Non-pigmented ciliary epithelial cell (primary cell): ENCODE measurements at regions not wholly inside any gene's neighbourhood (a gene's known extent, or its start where the extent isn't known, plus 50 kb on each side); places are given as distances from the start of the nearest gene placed in this dataset.
A peak's percentile ranks its signal among the peaks of the same experiment; 100 is the strongest.
"Not testable (repeated sequence)": the region's sequence is repeated elsewhere in the genome, so short reads cannot be mapped to it uniquely, and the experiment has no call there.

Experiments
- DNase-seq: peaks from one replicate; pipeline ENCODE4 v3.0.0-alpha.2; 2010; ENCODE audit warnings: low read depth

DNA sequence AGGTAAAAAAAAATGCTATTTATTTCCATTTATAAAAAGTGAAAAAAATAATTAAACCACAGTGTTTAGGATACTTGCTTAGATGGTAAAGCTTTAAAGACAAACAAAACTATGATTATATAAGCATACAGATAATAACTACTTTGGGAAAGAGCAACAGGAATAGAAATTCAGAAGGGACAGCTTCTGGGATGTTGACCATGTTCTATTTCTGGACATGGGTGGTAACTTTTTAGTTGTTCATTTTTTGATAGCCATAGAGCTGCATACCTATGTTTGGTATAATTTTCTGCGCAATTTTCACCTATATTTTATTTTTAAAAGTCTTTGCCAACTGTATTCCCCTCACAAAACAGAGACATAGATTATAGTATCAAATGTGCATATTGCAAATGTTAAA is 572.0 kb upstream of the NR2F2 start:
- DNase-seq = no peak

DNA sequence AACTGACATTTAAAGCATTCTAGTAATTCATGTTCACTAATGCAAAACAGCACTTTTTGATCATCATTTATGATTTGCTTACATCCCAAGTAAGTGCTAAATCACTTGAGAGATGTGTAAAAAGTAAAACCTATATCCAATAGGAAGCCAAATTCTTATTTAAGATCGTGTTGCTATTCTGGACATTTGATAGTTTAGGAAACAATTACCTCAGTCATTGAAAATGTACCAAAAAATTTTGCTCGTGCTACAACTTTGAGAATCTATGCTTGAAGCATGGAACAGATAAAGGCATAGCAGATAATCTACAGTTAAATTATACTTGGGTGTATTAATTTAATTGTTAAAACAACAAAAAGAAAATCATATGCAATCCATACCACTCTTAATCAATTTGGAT is 571.6 kb upstream of the NR2F2 start:
- no peak for DNase-seq

- DNase-seq = no peak
These were observed 570.0 kb upstream of the NR2F2 start for GRCh38 chr15:95760508-95760907.

DNA sequence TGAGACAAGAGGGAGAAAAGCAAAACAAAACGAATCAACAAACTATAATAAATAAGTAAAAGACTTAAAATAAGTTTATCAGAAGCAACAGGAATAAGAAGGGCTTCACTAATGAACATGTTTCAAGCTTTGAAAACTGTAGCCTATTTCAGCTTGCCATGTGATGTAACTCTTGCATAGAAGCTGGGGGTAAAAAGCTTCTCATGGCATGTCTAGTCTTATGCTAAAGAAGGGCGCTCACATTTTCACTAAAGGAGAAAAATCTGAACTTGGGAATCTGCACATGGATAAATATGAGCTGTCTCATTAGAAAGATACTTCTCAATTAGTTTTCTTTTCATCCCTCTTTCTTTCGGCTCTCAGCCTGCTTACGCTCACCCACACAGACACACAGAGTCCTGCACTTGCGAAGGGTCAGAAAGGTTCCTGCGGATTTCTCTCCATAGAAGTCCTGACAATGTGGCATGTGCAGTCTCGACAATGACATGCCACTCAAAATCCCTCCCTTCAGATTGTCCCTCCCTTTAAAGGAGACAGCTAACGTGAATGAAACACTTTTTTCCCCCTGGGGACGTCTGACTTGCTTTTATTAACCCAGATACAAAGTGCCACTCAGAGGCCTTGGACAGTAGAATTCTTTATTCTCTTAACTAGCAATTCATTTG is 568.9 kb upstream of the NR2F2 start:
- DNase-seq = no peak

DNA sequence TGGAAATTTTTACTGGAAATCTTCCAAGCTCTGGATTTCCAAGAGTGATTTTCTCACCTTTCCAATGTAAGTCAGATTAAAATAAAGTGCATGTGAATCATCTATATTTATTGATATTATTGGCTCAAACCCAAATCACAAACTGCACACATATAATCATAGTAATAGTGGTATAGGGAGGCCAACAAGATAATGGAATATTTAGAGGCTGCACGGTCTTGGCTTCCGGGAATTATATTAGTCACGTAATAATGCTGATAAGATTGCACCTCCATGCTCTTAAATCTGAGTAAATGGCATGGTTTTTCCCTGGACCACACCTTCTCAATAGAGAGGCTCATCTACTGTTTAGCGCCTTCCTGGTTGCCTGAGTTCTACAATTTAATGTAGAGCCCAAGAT is 567.1 kb upstream of the NR2F2 start:
- DNase-seq = no peak

DNA sequence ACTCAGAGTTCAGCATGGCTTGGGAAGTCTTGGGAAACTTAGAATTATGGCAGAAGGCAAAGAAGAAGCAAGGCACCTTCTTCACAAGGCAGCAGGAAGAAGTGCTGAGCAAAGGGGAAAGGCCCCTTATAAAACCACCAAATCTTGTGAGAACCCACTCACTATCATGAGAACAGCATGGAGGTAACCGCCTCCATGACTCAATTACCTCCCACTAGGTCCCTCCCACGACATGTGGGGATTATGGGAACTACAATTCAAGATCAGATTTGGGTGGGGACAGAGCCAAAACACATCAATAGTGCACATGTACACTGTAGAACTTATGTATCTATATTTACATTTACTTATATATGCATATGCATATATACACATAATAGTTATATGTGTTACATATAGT is 565.3 kb upstream of the NR2F2 start:
- no peak for DNase-seq

GRCh38 chr15:95770196-95770595 is 560.3 kb upstream of the NR2F2 start:
- DNase-seq = peak; percentile 15

GRCh38 chr15:95772982-95773381 is 557.5 kb upstream of the NR2F2 start:
- no peak for DNase-seq

- no peak for DNase-seq
These were observed 546.0 kb upstream of the NR2F2 start for GRCh38 chr15:95784508-95784907.

DNA sequence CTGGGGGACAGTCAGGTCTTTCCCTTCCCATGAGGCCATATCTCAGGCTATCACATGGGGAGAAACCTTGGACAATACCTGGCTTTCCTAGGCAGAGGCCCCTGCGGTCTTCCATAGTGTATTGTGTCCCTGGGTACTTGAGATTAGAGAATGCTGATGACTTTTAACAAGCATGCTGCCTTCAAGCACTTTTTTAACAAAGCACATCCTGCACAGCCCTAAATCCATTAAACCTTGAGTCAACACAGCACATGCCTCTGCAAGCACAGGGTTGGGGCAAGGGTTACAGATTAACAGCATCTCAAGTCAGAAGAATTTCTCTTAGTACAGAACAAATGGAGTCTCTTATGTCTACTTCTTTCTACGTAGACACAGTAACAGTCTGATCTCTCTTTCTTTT is 545.2 kb upstream of the NR2F2 start:
- DNase-seq = not testable (repeated sequence)

GRCh38 chr15:95793231-95793630 is 537.3 kb upstream of the NR2F2 start:
- DNase-seq = no peak

DNA sequence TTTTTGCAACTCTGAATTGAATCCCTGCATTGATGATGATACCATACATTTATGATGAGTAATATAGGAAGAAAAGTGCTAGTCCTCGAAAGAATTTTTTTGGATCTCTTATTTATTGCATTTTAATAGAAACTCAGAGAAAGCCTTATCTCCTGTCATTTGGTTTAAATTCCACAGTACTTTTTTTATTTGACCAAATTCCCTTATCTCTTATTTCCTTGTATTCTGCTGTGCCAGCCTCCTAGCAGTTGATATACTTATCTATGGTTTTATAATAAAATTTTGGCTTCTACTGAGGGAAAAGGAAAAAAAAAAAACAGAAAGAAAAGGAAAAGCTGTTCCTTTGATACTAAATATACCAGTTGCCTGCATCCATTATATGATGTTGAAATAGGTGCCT is 535.1 kb upstream of the NR2F2 start:
- no peak for DNase-seq

GRCh38 chr15:95799286-95800200 is 531.0 kb upstream of the NR2F2 start:
- DNase-seq = peak; percentile 71

DNA sequence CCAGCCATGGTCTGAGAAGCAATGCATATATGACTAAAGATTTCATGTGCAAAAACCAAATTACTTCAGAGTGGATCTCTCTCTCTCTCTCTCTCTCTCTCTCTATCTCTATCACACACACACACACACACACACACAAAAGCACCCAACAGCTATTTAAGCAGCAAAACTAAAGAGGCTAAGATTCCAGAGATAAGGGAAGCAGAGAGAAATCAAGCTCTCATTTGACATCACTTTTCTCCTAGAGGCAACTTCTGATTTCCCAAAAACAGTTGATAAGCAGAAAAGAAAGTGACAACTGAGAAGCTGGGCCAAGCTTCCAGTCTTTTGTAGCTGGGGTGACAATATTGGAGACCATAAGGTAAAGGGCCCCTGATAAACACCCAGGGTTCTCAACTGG is 526.0 kb upstream of the NR2F2 start:
- no peak for DNase-seq

DNA sequence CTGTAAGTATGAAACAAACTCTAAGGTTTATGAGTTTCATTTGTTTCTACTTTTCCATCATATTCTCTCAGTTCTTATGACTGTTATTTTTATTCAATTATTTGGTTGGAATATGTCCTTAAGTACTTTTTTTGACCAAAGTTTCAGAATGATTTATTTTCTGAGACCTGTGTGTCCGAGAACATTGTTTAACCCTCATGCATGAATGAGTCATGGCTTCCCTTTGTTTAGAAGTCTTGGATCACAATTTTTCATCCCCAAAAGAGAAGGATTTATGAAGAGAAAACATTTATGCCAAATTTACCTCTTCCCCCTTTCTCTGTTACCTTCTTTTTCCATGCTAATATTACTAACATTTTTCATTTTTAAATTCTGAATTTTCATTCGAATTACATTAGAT is 518.0 kb upstream of the NR2F2 start:
- DNase-seq = peak; percentile 4

DNA sequence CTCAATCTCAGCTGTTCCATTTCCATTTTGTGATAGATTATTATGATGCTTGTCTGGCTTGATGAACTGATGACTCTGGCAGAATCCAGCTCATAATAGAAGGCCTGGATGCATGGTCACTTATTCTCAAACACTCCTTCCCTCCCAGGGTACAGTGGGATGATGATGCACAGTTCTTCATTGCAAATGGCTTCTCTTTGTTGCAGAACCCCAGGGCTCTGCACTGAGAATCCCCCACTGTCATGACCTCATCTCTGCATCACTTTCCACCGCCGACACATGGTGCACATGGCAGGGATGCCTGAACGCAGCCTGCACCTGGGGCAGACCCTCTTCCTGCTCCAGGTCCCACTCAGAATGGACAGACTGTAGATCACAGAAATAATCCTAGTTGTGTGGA is 515.6 kb upstream of the NR2F2 start:
- DNase-seq = no peak

- DNase-seq = no peak
These were observed 513.9 kb upstream of the NR2F2 start for GRCh38 chr15:95816591-95816990.

- DNase-seq = no peak
These were observed 507.5 kb upstream of the NR2F2 start for GRCh38 chr15:95822961-95823360.

DNA sequence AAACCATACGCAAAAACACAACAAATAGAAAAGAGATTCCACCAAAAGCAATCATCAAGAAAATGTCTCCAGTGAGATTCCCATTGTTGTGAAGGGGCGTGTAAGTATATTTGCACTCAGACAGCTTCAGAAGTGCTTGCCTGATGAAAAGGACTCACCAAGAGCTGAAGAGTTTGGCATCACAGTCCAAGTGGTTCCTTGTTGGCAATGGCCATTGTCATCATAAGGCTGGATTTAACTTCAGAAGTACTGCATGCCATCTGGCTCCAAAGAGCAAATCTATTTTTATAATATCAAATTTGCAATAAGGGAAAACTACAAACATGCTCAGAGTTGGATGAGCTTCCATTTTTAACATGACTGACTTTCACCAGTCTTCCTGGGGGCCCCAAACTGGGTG is 505.3 kb upstream of the NR2F2 start:
- DNase-seq = no peak

DNA sequence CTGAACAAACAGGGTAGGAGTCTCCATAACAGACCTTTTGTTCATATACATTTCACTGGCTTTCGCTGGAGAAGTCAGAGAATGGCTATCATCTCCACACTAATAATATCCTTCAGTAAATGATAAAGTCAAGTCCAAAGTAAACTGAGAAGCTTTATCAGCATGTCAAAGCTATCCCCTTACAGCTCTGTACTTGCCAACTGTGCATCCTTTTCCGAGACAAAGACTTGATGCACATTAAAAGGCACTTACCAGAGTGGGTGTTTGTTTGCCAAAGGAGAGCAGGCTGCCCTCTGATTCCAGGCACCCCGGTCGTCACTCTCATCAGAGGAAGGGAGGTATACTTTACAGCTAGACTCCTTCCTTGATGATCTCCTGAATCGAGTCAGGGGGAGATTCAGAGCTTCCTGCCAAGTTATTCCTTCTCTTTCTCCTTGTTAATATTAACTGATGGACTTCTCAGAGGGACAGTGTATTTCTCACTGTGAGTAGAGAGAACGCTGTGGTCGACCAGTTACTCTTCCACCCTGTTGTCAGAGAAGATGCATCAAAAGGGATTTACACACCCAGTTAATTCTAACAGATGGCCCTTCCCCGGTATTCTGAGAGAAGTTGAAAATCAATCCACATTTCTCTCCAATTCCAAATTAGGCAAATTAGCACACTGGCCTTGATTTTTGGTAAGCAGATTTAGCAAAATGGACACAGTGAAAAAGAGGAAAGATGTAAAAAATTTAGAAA is 504.7 kb upstream of the NR2F2 start:
- no peak for DNase-seq

GRCh38 chr15:95826412-95827195 is 503.9 kb upstream of the NR2F2 start:
- no peak for DNase-seq

GRCh38 chr15:95829062-95829461 is 501.4 kb upstream of the NR2F2 start:
- DNase-seq = no peak
